Anterior cingulate cortex (tissue), 58 donors: ENCODE measurements at regions not wholly inside any gene's neighbourhood (a gene's known extent, or its start where the extent isn't known, plus 50 kb on each side); places are given as distances from the start of the nearest gene placed in this dataset.
"Not testable (repeated sequence)": the region's sequence is repeated elsewhere in the genome, so short reads cannot be mapped to it uniquely, and the experiment has no call there.

Source experiments
- DNase-seq, 58 donors: peaks; one replicate each; lab custom pipeline; 2025; lab: John Stamatoyannopoulos, UW

GRCh38 chr17:70560471-70560870, 391.1 kb downstream of the KCNJ2 start:
- no peak for DNase-seq

GRCh38 chr17:70562137-70562536, 392.8 kb downstream of the KCNJ2 start:
- no peak for DNase-seq

GRCh38 chr17:70563281-70563820, 394.0 kb downstream of the KCNJ2 start:
- no peak for DNase-seq

GRCh38 chr17:70564006-70564620, 394.8 kb downstream of the KCNJ2 start:
- no peak for DNase-seq

GRCh38 chr17:70569128-70569527, 399.8 kb downstream of the KCNJ2 start:
- no peak for DNase-seq

- no peak for DNase-seq
Measured at GRCh38 chr17:70577456-70577855, 408.1 kb downstream of the KCNJ2 start.

DNA sequence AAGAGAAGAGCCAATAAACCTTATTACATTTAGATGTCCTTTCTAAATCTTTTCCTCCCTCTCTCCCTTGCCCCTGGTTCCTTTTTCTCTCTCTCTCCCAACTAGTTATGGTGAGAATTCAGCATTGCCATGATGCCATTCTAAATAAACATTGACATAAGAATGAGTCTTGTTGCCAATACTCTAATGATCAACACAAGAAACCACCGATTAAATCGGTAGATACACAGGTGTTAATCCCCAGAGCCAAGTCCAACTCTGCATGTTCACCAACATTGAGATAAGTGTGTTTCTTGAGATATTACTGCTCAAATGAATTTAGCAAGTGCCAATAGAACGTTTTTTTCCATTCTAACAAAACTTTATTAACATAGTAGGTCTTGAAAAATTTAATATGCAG, 412.1 kb downstream of the KCNJ2 start:
- DNase-seq = no peak

DNA sequence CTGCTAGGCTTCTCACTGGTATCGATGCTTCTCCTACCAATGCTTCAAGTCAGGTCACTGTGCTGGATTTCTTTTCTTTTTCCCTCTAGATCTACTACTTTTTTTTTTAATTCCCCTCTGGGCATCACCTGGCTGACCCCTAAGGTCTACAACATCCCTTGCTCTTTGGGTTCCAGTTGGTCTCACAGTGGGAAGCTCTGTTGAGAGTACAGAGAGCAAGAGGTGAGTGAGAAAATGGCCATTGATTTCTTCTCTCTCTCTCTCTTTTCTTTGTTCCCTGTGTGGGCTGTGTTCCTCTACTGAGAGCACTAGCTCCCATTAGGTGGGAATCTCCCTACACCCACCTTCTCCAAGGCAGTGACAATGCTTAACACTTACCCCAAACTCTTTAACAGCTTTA, 413.4 kb downstream of the KCNJ2 start:
- DNase-seq = no peak

DNA sequence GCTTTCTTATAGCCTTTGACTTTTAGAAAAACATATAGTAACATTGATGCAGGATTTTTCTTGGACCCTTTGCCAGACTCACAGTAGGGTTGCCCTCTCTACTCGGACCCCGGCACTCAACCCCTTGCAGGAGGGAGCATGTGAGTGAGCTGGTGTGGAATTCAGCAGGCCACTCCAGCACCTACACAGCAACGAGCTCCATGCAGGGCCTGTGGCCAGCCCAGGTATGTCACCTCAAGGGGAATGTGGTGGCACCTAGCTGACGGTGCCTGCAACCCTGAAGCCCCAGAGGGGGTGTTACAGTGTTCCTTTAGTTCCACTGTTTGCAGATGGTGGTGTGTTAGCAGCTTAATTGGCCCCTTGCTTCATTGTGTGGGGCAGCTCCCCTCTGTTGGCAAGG, 414.9 kb downstream of the KCNJ2 start:
- no peak for DNase-seq

DNA sequence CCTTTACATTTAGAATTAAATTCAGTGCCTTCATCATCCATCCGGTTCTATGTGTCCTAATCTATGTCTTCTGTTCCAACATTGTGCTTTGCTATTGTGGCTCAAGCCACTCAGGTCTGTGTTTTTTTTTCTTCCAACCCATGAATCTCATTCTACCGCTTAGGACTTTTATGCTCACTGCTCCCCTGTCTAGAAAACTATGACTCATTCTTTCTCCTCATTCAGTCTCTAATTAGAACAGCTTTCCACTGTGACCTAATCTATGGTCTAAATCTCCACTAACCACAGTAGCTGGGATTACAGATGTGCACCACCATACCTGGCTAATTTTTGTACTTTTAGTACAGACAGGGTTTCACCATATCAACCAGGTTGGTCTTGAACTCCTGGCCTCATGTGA, 418.7 kb downstream of the KCNJ2 start:
- no peak for DNase-seq

DNA sequence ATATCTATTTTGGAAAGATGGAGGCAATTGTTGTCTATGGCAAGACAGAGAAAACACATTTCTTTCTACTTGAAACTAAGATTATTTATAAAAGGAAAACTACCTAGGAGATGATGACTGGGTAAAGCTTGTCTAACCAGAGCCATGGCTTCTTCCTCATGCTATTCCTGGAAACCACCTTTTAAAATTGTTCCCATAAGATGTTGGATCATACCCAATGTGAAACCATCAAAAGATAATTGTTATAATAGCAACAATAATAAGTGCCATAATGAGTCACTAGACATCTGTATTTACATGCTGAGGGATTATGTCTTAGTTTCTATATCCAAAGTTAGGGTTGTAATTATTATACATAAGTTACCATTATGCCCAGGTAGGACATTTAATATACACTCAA, 428.4 kb downstream of the KCNJ2 start:
- no peak for DNase-seq

GRCh38 chr17:70599198-70599597, 429.9 kb downstream of the KCNJ2 start:
- DNase-seq = no peak

- DNase-seq = not testable (repeated sequence)
Measured at GRCh38 chr17:70599945-70600344, 430.6 kb downstream of the KCNJ2 start.

DNA sequence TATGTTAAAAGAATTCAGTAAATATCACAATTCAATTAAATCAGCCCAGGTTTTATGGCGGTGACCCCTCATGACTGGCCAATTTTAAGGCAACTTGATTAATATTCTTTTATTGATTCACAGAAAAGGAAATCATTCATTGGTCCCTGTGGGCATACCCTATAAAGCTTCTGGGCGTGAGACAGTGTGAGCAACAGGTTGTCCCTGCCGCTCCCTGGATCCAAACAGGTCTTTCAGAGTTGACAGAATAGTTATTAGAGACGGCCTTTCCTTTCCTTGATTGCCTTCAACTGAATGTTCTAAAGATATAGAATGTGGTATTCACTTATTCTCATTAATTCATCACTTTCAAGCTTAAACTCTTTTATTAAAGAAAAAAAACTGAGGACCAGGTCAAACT, 433.9 kb downstream of the KCNJ2 start:
- DNase-seq = no peak

DNA sequence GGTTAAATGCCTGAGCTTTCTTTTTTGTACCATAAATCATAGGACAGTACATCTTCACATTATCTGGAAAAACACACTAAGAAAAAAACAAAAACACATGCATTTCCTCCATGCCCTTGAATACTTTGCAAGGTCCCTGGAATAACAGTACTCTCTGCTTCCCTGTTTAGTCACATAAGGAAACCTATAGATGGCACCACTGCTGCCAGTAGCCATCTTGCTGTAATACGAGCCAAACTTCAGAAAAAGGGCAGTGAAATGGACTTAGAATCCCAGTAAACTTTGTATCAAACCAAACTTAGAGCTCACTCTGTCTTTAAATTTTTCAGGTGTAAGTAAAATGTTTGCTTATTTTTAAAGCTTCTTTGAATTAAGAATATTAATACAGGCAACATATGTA, 435.5 kb downstream of the KCNJ2 start:
- DNase-seq = no peak

DNA sequence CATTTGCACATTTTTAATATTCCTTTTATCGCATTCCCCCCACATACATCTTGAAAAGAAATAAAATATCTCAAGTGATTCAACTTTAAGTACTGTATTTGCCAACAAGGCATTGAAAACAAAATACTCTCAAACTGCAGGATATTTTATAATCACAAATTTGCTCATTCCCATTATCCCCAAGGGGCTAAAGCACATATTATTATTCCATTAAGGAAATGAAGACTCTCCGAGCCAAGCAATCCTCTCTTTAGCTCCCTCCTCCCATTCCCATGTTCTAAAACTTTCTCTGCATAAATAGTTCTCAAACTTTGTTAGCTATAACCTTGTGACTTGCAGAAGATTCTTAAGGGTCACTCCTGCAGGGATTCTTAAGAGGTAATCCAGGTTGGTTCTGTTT, 436.8 kb downstream of the KCNJ2 start:
- DNase-seq = no peak

DNA sequence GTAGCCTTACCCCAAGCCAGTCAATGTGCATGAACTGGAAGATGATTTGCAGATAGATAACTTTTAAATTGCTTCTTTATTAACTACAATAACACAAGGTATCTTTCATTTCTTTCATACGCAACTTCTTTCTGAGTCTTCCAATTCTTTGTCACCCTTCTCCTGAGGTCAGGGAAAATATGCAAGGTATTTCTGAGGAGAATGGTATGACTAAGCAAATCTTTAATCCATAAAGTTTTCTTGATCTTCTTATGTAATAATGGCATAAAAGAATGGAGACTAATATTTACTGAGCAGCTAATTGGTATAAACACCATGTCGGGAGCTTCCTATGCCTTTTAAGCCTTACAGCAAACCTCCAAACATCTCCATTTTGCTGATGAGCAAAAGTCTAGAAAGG, 438.9 kb downstream of the KCNJ2 start:
- no peak for DNase-seq

DNA sequence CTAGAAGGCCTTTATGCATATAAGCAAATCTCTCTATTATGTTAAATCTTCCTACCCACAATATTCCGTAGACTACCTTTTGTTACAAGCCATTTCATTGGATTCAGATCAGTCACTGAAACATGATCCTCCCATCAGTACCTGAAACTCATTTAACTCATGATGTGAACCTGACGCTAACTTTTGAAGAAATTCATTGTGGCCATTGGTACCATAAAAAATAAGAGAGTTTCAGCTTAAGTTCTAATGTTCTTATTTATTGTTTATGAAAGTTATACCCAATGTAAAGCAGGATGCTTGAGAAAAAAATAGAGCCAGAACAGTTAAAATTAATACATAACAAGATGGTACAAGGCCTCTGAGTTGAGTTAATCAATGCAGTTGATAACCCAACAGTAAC, 439.6 kb downstream of the KCNJ2 start:
- no peak for DNase-seq

DNA sequence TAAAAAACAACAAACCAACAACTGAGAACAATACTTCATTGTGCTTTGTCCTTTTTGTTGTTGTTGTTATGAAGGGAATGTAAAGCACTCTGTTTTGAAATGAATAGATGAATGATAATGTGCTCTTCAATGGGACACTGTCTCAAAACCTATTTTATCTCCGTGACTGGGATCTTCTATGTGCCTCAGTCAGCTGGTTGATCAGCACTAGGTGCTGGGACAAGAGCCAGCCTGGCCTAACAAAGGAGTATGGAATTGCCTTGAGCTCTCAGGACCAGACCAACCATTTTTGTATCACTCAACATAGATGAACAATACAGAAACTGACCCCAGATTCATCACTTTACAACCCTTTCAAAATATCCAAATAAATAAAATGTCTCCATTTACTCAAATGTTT, 440.2 kb downstream of the KCNJ2 start:
- DNase-seq = peak in 49 of 58 donors; percentile 2 to 92 (median 66)

- no peak for DNase-seq
Measured at GRCh38 chr17:70610161-70610560, 440.8 kb downstream of the KCNJ2 start.

DNA sequence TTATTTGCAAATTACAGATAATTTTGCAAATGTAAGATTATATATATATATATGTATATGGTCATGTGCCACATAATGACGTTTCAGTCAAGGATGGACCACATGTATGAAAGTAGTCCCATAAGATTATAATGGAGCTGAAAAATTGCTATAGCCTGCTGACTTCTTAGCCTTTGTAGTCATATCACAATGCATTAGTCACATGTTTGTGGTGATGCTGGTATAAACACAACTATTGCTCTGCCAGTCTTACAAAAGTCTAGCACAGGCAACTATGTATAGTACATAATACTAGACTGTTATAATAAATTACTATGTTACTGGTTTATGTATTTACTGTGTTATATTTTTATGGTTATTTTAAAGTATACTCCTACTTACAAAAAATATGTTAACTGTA, 444.3 kb downstream of the KCNJ2 start:
- no peak for DNase-seq

GRCh38 chr17:70615831-70616230, 446.5 kb downstream of the KCNJ2 start:
- peak in 2 of 58 donors; percentile 18 to 40 for DNase-seq

- DNase-seq = no peak
Measured at GRCh38 chr17:70618641-70619040, 449.3 kb downstream of the KCNJ2 start.
